ENCODE measurements at regions not wholly inside any gene's neighbourhood (a gene's known extent, or its start where the extent isn't known, plus 50 kb on each side); places are given as distances from the start of the nearest gene placed in this dataset.
"Not testable (repeated sequence)": the region's sequence is repeated elsewhere in the genome, so short reads cannot be mapped to it uniquely, and the experiment has no call there.

DNA sequence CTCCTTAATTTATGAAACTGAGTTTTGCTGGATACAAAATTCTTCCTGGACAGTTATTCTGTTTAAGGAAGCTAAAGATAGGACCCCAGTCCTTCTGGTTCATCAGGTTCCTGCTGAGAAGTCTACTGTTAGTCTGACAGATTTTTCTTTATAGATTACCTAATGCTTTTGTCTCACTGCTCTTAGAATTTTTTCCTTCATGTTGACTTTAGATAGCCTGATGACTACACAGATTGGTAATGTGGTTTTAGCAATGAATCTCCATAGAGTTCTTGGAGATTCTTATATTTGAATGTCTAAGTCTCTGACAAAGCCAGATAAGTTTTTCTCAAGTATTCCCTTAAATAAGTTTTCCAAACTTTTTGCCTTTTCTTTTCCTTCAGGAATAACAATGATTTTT is 419.7 kb downstream of the CDH10 start:
- H3K4me3 ChIP-seq (ENCODE audit: low read depth, low read length) = no peak overlapping the region
- TF ChIP-seq CTCF (IDR thresholded peaks at IDR 0.05; ENCODE audit: insufficient read depth, low read depth, low read length) = no peak

GRCh38 chr5:24226479-24226878 is 418.3 kb downstream of the CDH10 start:
- DNase-seq (ENCODE audit: low read depth) = no peak
- TF ChIP-seq CTCF (IDR thresholded peaks at IDR 0.05; ENCODE audit: insufficient read depth, low read depth, low read length) = no peak
- H3K4me3 ChIP-seq (ENCODE audit: low read depth, low read length) = no peak overlapping the region

More for the DNA sequence above, 419.7 kb downstream of the CDH10 start:
- no peak for DNase-seq (ENCODE audit: low read depth)

GRCh38 chr5:24227881-24228280 is 416.9 kb downstream of the CDH10 start:
- DNase-seq (ENCODE audit: low read depth); H3K4me3 ChIP-seq (ENCODE audit: low read depth, low read length): not testable (repeated sequence)

GRCh38 chr5:24232041-24232440 is 412.7 kb downstream of the CDH10 start:
- no peak for DNase-seq (ENCODE audit: low read depth)
- no peak overlapping the region for H3K4me3 ChIP-seq (ENCODE audit: low read depth, low read length)
- no peak for TF ChIP-seq CTCF (IDR thresholded peaks at IDR 0.05; ENCODE audit: insufficient read depth, low read depth, low read length)

DNA sequence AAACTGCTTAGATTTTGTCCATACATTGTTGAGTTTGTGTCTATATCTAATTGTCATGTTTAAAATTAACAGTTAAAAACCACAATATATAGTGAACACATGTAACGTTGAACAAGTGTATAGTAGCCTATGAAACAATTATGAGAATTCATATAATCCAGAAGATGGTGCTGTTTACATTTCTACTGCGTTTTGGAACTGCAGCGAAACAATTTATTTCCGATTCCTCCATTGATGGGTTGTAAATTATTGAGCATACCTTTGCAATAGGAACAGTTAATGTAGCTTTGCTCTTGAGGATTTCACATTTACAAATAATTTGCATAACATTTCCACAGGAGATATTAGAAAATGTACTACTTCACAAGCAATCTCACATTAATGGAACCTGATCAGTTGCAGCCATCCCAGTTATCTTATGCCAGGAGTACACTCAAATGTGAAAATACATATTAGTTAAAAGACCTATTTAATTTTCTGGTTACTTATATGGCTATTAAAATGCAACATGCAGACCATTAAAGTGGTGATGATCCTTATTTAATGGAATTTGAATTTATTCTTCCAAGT is 411.8 kb downstream of the CDH10 start:
- no peak for DNase-seq (ENCODE audit: low read depth)
- no peak overlapping the region for H3K4me3 ChIP-seq (ENCODE audit: low read depth, low read length)
- no peak for TF ChIP-seq CTCF (IDR thresholded peaks at IDR 0.05; ENCODE audit: insufficient read depth, low read depth, low read length)

DNA sequence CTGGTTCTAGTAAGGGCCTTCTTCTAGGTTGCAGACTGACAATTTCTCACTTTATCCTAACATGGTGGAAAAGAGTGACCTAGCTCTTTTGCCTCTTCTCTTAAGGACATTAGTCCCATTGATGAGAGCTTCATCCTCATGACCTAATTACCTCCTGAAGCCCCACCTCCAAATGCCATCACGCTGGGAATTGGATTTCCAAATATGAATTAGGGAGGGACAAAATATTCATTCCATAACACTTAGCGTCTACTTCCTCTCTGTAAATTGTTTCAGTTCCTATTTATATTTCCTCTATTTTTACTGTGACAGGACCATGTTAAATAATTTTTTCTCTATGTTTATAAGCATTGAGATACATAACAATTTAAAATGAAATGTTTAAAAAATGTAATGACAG is 408.8 kb downstream of the CDH10 start:
- no peak for DNase-seq (ENCODE audit: low read depth)
- H3K4me3 ChIP-seq (ENCODE audit: low read depth, low read length) = no peak overlapping the region
- TF ChIP-seq CTCF (IDR thresholded peaks at IDR 0.05; ENCODE audit: insufficient read depth, low read depth, low read length) = no peak

DNA sequence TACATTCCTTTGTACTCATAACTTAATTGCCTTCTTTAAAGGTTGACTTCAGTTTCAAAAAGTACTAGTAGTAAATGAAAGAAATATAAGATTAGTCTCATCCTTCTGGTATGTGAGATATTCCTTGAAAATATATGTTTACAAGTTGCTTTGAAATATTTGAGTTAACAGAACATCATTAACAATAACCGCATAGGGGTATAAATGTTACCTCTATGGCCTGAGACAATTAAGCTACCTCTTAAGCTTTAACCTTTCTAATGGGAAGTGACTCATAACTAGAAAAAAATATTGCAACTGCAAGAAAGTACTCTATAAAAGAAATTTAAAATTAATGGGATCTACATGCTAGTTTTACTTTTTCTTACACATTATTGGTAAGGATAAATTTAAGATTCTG is 399.0 kb downstream of the CDH10 start:
- DNase-seq (ENCODE audit: low read depth) = no peak
- H3K4me3 ChIP-seq (ENCODE audit: low read depth, low read length) = no peak overlapping the region
- TF ChIP-seq CTCF (IDR thresholded peaks at IDR 0.05; ENCODE audit: insufficient read depth, low read depth, low read length) = no peak

Measured in fibroblast of villous mesenchyme (primary cell).